ENCODE measurements at regions not wholly inside any gene's neighbourhood (a gene's known extent, or its start where the extent isn't known, plus 50 kb on each side); places are given as distances from the start of the nearest gene placed in this dataset.

- intact Hi-C loops (cut with DNase I), result no loop called here
- no peaks in the 10 kb centered on the region for H3K4me1 ChIP-seq
- no peaks in the 10 kb centered on the region for H3K9me3 ChIP-seq
- TF ChIP-seq CTCF (IDR thresholded peaks at IDR 0.05), result no peak
- H3K4me3 ChIP-seq, result no peak overlapping the region
- no peaks in the 10 kb centered on the region for H3K27me3 ChIP-seq
- H3K27ac ChIP-seq, result no peak overlapping the region
- H3K36me3 ChIP-seq, result no peaks in the 10 kb centered on the region
- DNase-seq (ENCODE audit: low spot score in 2 of 2), result no peak
Measured at GRCh38 chrX:94414746-94415145, 740.7 kb downstream of the FAM133A start.

- no peaks in the 10 kb centered on the region for H3K36me3 ChIP-seq
- DNase-seq (ENCODE audit: low spot score in 2 of 2), result no peak
- intact Hi-C loops (cut with DNase I), result no loop called here
- no peak for TF ChIP-seq CTCF (IDR thresholded peaks at IDR 0.05)
- H3K4me1 ChIP-seq, result no peaks in the 10 kb centered on the region
- H3K27ac ChIP-seq, result no peak overlapping the region
- no peak overlapping the region for H3K4me3 ChIP-seq
- H3K9me3 ChIP-seq, result no peaks in the 10 kb centered on the region
- no peaks in the 10 kb centered on the region for H3K27me3 ChIP-seq
Measured at GRCh38 chrX:94418065-94418464, 744.1 kb downstream of the FAM133A start.

- intact Hi-C loops (cut with DNase I), result no loop called here
Measured at GRCh38 chrX:94424456-94424855, 750.5 kb downstream of the FAM133A start.

GRCh38 chrX:94430091-94430490 is 756.1 kb downstream of the FAM133A start:
- intact Hi-C loops (cut with DNase I), result no loop called here
- no peak overlapping the region for H3K4me3 ChIP-seq
- no peaks in the 10 kb centered on the region for H3K36me3 ChIP-seq
- no peak for DNase-seq (ENCODE audit: low spot score in 2 of 2)
- no peaks in the 10 kb centered on the region for H3K27me3 ChIP-seq
- no peaks in the 10 kb centered on the region for H3K4me1 ChIP-seq
- no peak overlapping the region for H3K27ac ChIP-seq
- no peaks in the 10 kb centered on the region for H3K9me3 ChIP-seq
- no peak for TF ChIP-seq CTCF (IDR thresholded peaks at IDR 0.05)

More at GRCh38 chrX:94424456-94424855, 750.5 kb downstream of the FAM133A start:
- Histone ChIP-seq H3K4me1 (no peaks in the 10 kb centered on the region), H3K9me3 (no peaks in the 10 kb centered on the region), H3K36me3 (no peaks in the 10 kb centered on the region), H3K4me3 (no peak overlapping the region), H3K27me3 (no peaks in the 10 kb centered on the region), H3K27ac (no peak overlapping the region)
- DNase-seq (ENCODE audit: low spot score in 2 of 2), result no peak
- TF ChIP-seq CTCF (IDR thresholded peaks at IDR 0.05), result no peak

- DNase-seq (ENCODE audit: low spot score in 2 of 2), result no peak
- no peak overlapping the region for H3K27ac ChIP-seq
Measured at GRCh38 chrX:94435799-94436198, 761.8 kb downstream of the FAM133A start.

More at GRCh38 chrX:94435799-94436198, 761.8 kb downstream of the FAM133A start:
- no peaks in the 10 kb centered on the region for H3K9me3 ChIP-seq
- intact Hi-C loops (cut with DNase I), result no loop called here
- H3K36me3 ChIP-seq, result no peaks in the 10 kb centered on the region
- TF ChIP-seq CTCF (IDR thresholded peaks at IDR 0.05), result no peak
- H3K4me3 ChIP-seq, result no peak overlapping the region
- no peaks in the 10 kb centered on the region for H3K4me1 ChIP-seq
- H3K27me3 ChIP-seq, result no peaks in the 10 kb centered on the region

Measured in ascending aorta (tissue), 2 donors.